ENCODE measurements at regions not wholly inside any gene's neighbourhood (a gene's known extent, or its start where the extent isn't known, plus 50 kb on each side); places are given as distances from the start of the nearest gene placed in this dataset.

- Histone ChIP-seq H3K4me1 (ENCODE audit: control insufficient read depth, insufficient read depth, low read length) (no peaks in the 10 kb centered on the region), H3K9me3 (ENCODE audit: control insufficient read depth, insufficient read depth, low read length) (no peaks in the 10 kb centered on the region), H3K36me3 (ENCODE audit: control insufficient read depth, insufficient read depth, low read length) (no peaks in the 10 kb centered on the region), H3K27me3 (ENCODE audit: control insufficient read depth, insufficient read depth, low read length) (peaks cover 2% of the 10 kb centered on the region), H3K4me3 (ENCODE audit: low read length) (no peak overlapping the region), H3K27ac (ENCODE audit: low read length) (no peak overlapping the region)
- DNase-seq (no peak), ATAC-seq (no peak)
- H3K4me1 Mint-ChIP-seq = peaks cover 0 to 4% of the 10 kb centered on the region in 2 donors
- H3K36me3 Mint-ChIP-seq = no peaks in the 10 kb centered on the region
- no peak for TF ChIP-seq CTCF (IDR thresholded peaks at IDR 0.05)
- H3K27ac Mint-ChIP-seq = no peak overlapping the region
- WGBS (ENCODE audit: insufficient coverage) = 69% methylated on average over 3 of the region's 4 CpGs
- intact Hi-C loops (cut with micrococcal nuclease) = no loop called here
- no peaks in the 10 kb centered on the region for H3K9me3 Mint-ChIP-seq
- no peak overlapping the region for H3K4me3 Mint-ChIP-seq
- H3K27me3 Mint-ChIP-seq (ENCODE audit: low read depth in 2 of 2) = peaks cover 9 to 15% of the 10 kb centered on the region in 2 donors
Measured at GRCh38 chr7:144907577-144907976, 71.7 kb upstream of the TPK1 start.

- intact Hi-C loops (cut with micrococcal nuclease) = no loop called here
- no peak for DNase-seq
- Histone ChIP-seq H3K27ac (ENCODE audit: low read length) (no peak overlapping the region), H3K36me3 (ENCODE audit: control insufficient read depth, insufficient read depth, low read length) (no peaks in the 10 kb centered on the region), H3K27me3 (ENCODE audit: control insufficient read depth, insufficient read depth, low read length) (no peaks in the 10 kb centered on the region), H3K9me3 (ENCODE audit: control insufficient read depth, insufficient read depth, low read length) (no peaks in the 10 kb centered on the region), H3K4me1 (ENCODE audit: control insufficient read depth, insufficient read depth, low read length) (no peaks in the 10 kb centered on the region), H3K4me3 (ENCODE audit: low read length) (no peak overlapping the region)
- Mint-ChIP-seq H3K4me1 (peaks cover 0 to 2% of the 10 kb centered on the region in 2 donors), H3K36me3 (no peaks in the 10 kb centered on the region), H3K27ac (no peak overlapping the region), H3K27me3 (ENCODE audit: low read depth in 2 of 2) (peaks cover 5 to 13% of the 10 kb centered on the region in 2 donors), H3K9me3 (no peaks in the 10 kb centered on the region), H3K4me3 (no peak overlapping the region)
- ATAC-seq = no peak
- WGBS (ENCODE audit: insufficient coverage) = 88% methylated on average over 3 of the region's 3 CpGs
- no peak for TF ChIP-seq CTCF (IDR thresholded peaks at IDR 0.05)
Measured at GRCh38 chr7:144903201-144903600, 67.3 kb upstream of the TPK1 start.

- H3K27ac Mint-ChIP-seq = no peak overlapping the region
- TF ChIP-seq CTCF (IDR thresholded peaks at IDR 0.05) = no peak
- no peak overlapping the region for H3K27ac ChIP-seq (ENCODE audit: low read length)
- H3K4me3 ChIP-seq (ENCODE audit: low read length) = no peak overlapping the region
- no peaks in the 10 kb centered on the region for H3K9me3 ChIP-seq (ENCODE audit: control insufficient read depth, insufficient read depth, low read length)
- no peaks in the 10 kb centered on the region for H3K4me1 Mint-ChIP-seq
- DNase-seq (no peak), ATAC-seq (no peak)
- 78% methylated on average over 3 of the region's 3 CpGs for WGBS (ENCODE audit: insufficient coverage)
- H3K4me1 ChIP-seq (ENCODE audit: control insufficient read depth, insufficient read depth, low read length) = no peaks in the 10 kb centered on the region
- no peaks in the 10 kb centered on the region for H3K27me3 ChIP-seq (ENCODE audit: control insufficient read depth, insufficient read depth, low read length)
- intact Hi-C loops (cut with micrococcal nuclease) = no loop called here
- H3K36me3 ChIP-seq (ENCODE audit: control insufficient read depth, insufficient read depth, low read length) = no peaks in the 10 kb centered on the region
- H3K36me3 Mint-ChIP-seq = no peaks in the 10 kb centered on the region
- no peak overlapping the region for H3K4me3 Mint-ChIP-seq
- H3K9me3 Mint-ChIP-seq = no peaks in the 10 kb centered on the region
- peaks cover 4 to 13% of the 10 kb centered on the region in 2 donors for H3K27me3 Mint-ChIP-seq (ENCODE audit: low read depth in 2 of 2)
Measured at GRCh38 chr7:144892761-144893160, 56.9 kb upstream of the TPK1 start.
